Vagina (tissue), 2 donors: ENCODE measurements at regions not wholly inside any gene's neighbourhood (a gene's known extent, or its start where the extent isn't known, plus 50 kb on each side); places are given as distances from the start of the nearest gene placed in this dataset.

Source experiments
- CTCF ChIP-seq, 3 experiments: fragments of 450-650 bp in 2 of 3; fragments of 200-600 bp in 1 of 3; sonication (generic) in 1 of 3; IDR thresholded peaks; one replicate each; pipeline ENCODE4 v1.5.1; 2017 to 2019; ENCODE audit warnings: antibody characterized with exemption in 3 of 3, mild to moderate bottlenecking in 2 of 3, moderate library complexity in 2 of 3
- POLR2A ChIP-seq, 2 donors: fragments of 450-650 bp; IDR thresholded peaks; one replicate each; pipeline ENCODE4 v1.6.1; 2017; ENCODE audit warnings: antibody characterized with exemption in 2 of 2, mild to moderate bottlenecking in 2 of 2, moderate library complexity in 2 of 2
- POLR2AphosphoS5 ChIP-seq, 2 donors: sonication (generic); formaldehyde crosslinking; IDR thresholded peaks; one replicate each; pipeline ENCODE4 v1.9.0; 2017; ENCODE audit warnings: antibody characterized with exemption in 2 of 2, mild to moderate bottlenecking in 2 of 2, low read depth in 1 of 2; ENCODE audit not compliant: insufficient read depth in 1 of 2

- TF ChIP-seq CTCF (IDR thresholded peaks at IDR 0.05) (no peak), POLR2A (IDR thresholded peaks at IDR 0.05) (no peak), POLR2AphosphoS5 (IDR thresholded peaks at IDR 0.05; ENCODE audit: insufficient read depth in 1 of 2, low read depth in 1 of 2) (peak in 1 of 2 donors; percentile 15)
Measured at GRCh38 chr2:52904355-52904891, 863.2 kb upstream of the CHAC2 start.
